Colonic mucosa (tissue), 4 donors: ENCODE measurements at regions not wholly inside any gene's neighbourhood (a gene's known extent, or its start where the extent isn't known, plus 50 kb on each side); places are given as distances from the start of the nearest gene placed in this dataset.

Experiments used
- DNase-seq: peaks from one replicate; pipeline ENCODE4 v3.0.0-alpha.2; 2020
- H3K27ac ChIP-seq: fragments of 200-600 bp; one replicate; pipeline ENCODE4 v1.8.0; 2021
- H3K27me3 ChIP-seq: fragments of 200-600 bp; one replicate; pipeline ENCODE4 v1.8.0; 2021
- H3K36me3 ChIP-seq: fragments of 200-600 bp; one replicate; pipeline ENCODE4 v1.8.0; 2021
- H3K4me1 ChIP-seq: fragments of 200-600 bp; one replicate; pipeline ENCODE4 v1.8.0; 2021; ENCODE audit warnings: mild to moderate bottlenecking
- H3K4me3 ChIP-seq: fragments of 200-600 bp; one replicate; pipeline ENCODE4 v1.8.0; 2021
- H3K9ac ChIP-seq, 2 donors: one replicate each; pipeline ENCODE4 v1.7.0; 2013; ENCODE audit warnings: control low read depth in 2 of 2, low read depth in 2 of 2, low read length in 2 of 2
- H3K9me3 ChIP-seq: fragments of 200-600 bp; one replicate; pipeline ENCODE4 v1.8.0; 2021
- intact Hi-C: fragments of 100-400 bp; cut with DNase I; formaldehyde crosslinking; loops from one replicate; pipeline ENCODE4 v1.14.1; 2022
- TF ChIP-seq, protein P1 (sequence below): fragments of 200-600 bp; IDR thresholded peaks from one replicate; pipeline ENCODE4 v1.8.0; 2022; ENCODE audit warnings: antibody characterized with exemption, mild to moderate bottlenecking
- donor health status: healthy.
- donor health status: DM: no; HTN: no; CAD: no.
- donor health status: DM: no; HTN: no; CAD: no.

DNA sequence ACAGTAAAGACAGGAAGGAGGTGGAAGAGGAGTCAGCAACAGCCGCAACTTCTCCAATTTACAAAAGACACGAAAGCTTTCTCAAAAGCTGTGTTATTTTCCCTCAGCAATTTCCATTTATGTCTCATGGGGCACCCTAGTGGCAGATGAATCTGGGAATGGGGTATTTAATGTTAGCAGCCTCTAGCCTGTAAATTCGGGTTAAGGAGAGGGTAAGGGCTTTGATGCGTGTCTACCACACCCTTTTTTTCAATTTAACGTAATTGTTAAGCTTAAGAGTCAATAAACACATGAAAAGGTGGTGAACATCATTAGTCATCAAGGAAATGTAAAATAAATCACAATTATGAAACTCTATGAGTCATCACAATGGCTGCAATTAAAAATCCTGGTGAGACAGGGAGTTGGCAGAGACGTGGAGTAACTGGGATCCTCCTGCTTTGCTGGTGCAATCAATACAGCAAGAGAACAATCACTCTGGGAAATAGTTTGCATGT is 986.4 kb downstream of the AACS start:
- intact Hi-C loops: no loop called here
- no peak overlapping the region for H3K9ac ChIP-seq
- H3K4me1 ChIP-seq: no peaks in the 10 kb centered on the region
- H3K9me3 ChIP-seq: no peaks in the 10 kb centered on the region
- no peak overlapping the region for H3K27ac ChIP-seq
- no peaks in the 10 kb centered on the region for H3K36me3 ChIP-seq
- H3K27me3 ChIP-seq: no peaks in the 10 kb centered on the region
- DNase-seq: no peak
- no peak overlapping the region for H3K4me3 ChIP-seq
- TF ChIP-seq, protein P1, sequence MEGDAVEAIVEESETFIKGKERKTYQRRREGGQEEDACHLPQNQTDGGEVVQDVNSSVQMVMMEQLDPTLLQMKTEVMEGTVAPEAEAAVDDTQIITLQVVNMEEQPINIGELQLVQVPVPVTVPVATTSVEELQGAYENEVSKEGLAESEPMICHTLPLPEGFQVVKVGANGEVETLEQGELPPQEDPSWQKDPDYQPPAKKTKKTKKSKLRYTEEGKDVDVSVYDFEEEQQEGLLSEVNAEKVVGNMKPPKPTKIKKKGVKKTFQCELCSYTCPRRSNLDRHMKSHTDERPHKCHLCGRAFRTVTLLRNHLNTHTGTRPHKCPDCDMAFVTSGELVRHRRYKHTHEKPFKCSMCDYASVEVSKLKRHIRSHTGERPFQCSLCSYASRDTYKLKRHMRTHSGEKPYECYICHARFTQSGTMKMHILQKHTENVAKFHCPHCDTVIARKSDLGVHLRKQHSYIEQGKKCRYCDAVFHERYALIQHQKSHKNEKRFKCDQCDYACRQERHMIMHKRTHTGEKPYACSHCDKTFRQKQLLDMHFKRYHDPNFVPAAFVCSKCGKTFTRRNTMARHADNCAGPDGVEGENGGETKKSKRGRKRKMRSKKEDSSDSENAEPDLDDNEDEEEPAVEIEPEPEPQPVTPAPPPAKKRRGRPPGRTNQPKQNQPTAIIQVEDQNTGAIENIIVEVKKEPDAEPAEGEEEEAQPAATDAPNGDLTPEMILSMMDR: no peak

DNA sequence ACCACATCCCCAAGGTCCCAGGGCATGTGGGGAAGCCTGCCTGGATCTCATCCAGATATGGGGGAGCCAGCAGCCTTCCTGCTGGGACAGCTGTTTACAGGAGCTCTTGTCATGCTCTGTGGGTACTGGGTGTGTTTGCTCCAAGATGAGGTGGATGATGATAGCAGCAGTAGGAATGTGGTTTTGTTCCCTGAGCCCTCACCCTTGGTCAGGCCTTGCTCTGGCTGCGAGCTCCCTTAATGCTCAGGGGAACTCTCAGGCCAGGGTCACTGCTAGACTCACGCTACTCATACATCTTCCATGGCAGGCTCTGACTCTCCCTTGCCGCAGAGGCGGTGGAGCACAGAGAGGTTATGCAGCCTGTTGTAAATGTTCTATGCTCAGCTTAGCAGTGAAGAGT is 990.3 kb downstream of the AACS start:
- TF ChIP-seq, protein P1: no peak
- no peaks in the 10 kb centered on the region for H3K27me3 ChIP-seq
- intact Hi-C loops: no loop called here
- no peaks in the 10 kb centered on the region for H3K9me3 ChIP-seq
- no peaks in the 10 kb centered on the region for H3K36me3 ChIP-seq
- no peaks in the 10 kb centered on the region for H3K4me1 ChIP-seq
- H3K4me3 ChIP-seq: no peak overlapping the region
- no peak for DNase-seq
- no peak overlapping the region for H3K27ac ChIP-seq
- no peak overlapping the region for H3K9ac ChIP-seq

DNA sequence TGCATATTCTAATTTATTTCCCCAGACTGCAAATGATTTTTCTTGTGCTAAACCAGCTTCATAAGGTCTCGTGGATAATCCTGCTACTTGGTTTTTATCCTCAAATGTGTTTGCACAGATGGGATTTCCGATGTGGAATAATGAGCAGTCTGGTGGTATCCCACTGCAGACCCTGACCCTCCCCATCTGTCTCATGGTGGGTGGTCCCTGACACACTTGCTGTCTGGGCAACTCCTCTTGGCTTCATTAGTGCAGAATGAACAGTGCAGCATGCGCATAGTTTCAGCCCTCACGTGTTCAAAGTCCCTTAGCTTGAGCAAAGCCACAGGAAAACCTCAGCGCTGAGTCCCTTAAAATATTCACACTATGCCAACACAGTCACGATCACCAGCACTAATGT is 996.5 kb downstream of the AACS start:
- DNase-seq: no peak
- no peak overlapping the region for H3K27ac ChIP-seq
- no peaks in the 10 kb centered on the region for H3K27me3 ChIP-seq
- no peak overlapping the region for H3K9ac ChIP-seq
- intact Hi-C loops: no loop called here
- H3K4me3 ChIP-seq: no peak overlapping the region
- no peaks in the 10 kb centered on the region for H3K4me1 ChIP-seq
- H3K36me3 ChIP-seq: no peaks in the 10 kb centered on the region
- TF ChIP-seq, protein P1: no peak
- H3K9me3 ChIP-seq: no peaks in the 10 kb centered on the region

DNA sequence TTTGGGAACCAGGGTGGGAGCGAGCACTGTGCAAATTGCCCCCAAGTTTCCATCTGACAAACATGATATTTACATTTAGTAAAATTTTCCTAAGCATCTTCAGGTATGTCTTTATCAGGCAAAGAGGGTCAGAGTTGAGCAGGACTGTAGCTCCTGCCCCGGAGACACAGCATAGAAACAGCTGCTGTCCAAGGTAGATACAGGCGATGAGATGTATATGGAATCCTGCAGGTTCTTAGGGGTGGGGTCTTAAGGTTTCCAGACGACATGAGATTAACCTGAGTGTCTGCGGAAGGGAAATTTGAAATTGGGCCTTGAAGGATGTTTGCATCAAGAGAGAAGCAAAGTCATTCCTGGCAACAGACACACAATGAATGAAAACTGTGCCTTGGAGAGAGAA is 998.8 kb downstream of the AACS start:
- no peak for DNase-seq
- TF ChIP-seq, protein P1: no peak
- H3K4me3 ChIP-seq: no peak overlapping the region
- H3K36me3 ChIP-seq: no peaks in the 10 kb centered on the region
- intact Hi-C loops: no loop called here
- no peak overlapping the region for H3K27ac ChIP-seq
- H3K9me3 ChIP-seq: no peaks in the 10 kb centered on the region
- H3K27me3 ChIP-seq: no peaks in the 10 kb centered on the region
- H3K4me1 ChIP-seq: no peaks in the 10 kb centered on the region
- no peak overlapping the region for H3K9ac ChIP-seq

DNA sequence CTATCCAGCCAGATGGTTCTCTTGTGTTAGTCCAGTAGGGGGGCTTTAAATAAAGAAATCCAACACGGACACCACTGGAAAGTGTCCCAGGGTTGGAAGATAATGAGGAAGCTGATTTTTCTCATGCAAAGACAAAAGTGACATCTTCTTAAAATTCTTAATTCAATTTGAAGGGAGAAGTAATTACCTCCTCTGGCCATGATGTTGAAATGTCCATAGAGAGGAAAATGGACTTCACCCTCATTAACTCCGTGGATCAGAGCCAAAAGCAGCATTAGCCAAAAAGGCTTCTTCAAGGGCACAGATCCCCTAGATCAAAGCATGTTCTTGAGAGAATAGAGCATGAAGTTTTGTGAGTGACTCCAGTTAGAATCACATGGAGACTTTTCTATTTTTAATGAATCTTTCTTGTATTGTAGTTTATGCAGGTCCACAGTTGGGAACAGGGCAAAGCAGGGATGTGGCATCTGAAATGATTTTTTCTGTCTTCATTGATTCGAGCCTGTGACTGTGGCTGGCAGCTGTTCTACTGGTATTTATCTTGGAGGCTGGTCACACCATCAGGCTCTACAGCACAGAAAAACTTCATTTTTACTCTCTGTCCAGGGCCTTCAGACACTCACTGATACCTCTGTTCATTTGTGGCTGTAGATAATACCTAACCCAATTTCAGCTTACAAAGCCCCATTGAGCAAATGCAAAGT is 1002.5 kb downstream of the AACS start:
- TF ChIP-seq, protein P1: no peak
- no peaks in the 10 kb centered on the region for H3K27me3 ChIP-seq
- H3K27ac ChIP-seq: no peak overlapping the region
- no peaks in the 10 kb centered on the region for H3K9me3 ChIP-seq
- no peak overlapping the region for H3K4me3 ChIP-seq
- H3K4me1 ChIP-seq: no peaks in the 10 kb centered on the region
- intact Hi-C loops: no loop called here
- no peak for DNase-seq
- H3K36me3 ChIP-seq: no peaks in the 10 kb centered on the region
- no peak overlapping the region for H3K9ac ChIP-seq
